MV-4-11 (cell line): ENCODE measurements at regions not wholly inside any gene's neighbourhood (a gene's known extent, or its start where the extent isn't known, plus 50 kb on each side); places are given as distances from the start of the nearest gene placed in this dataset.
A peak's percentile ranks its signal among the peaks of the same experiment; 100 is the strongest.

Source experiments
- DNase-seq: peaks from one replicate; lab custom pipeline; 2025; lab: John Stamatoyannopoulos, UW

DNA sequence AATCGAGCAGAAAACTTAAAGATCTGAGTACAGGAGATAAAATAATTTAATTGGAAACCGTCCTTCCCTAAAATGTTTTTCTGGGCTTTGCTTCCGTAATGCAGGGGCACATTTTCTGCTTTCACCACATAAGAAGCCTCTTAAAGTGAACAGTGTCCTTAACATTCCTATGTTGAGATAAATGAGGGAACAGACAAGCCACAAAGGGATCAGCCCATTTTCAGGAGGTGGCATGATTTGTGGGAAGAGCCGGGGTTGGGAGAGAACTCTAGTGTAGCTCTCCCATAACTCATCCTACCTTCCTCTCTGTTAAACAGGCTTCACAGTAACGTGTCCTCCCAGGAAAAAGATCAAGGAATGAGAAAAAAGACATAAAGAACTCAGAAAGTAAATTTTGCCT, 56.9 kb upstream of the ACVR1C start:
- DNase-seq, result no peak

DNA sequence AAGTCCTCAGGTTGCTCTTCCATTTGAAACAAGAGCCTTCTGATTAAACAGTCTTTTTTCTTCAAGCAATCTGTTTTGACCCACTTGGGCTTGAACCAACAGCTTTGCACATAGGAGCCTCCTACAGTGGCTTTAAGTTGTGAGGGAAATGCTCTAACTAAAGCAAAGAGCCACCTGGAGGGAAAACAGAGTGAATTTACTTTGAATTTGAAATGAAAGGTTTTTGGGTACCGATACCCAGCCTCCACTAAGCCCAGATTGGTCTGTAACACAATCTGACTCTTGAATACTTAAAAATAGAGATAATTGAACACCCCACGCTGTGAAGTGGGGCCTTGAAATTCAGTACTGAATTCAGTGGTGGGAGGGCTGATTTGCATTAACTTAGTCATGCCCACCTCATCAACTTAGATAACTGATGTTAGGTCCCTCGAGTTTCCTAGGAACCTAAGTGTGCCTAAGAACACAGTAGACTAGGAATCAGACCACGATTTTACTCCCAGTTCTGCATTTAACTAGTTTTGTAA, 56.3 kb upstream of the ACVR1C start:
- peak; percentile 40 for DNase-seq
